ENCODE measurements at regions not wholly inside any gene's neighbourhood (a gene's known extent, or its start where the extent isn't known, plus 50 kb on each side); places are given as distances from the start of the nearest gene placed in this dataset.
"Not testable (repeated sequence)": the region's sequence is repeated elsewhere in the genome, so short reads cannot be mapped to it uniquely, and the experiment has no call there.

GRCh38 chr6:130683761-130684517, 143.3 kb upstream of the SMLR1 start:
- 96% methylated on average over 7 of the region's 7 CpGs for WGBS
- H3K9ac ChIP-seq (ENCODE audit: low read depth, low read length): no peak overlapping the region

GRCh38 chr6:130692659-130693058, 134.5 kb upstream of the SMLR1 start:
- H3K9ac ChIP-seq (ENCODE audit: low read depth, low read length): no peak overlapping the region
- H3K9me3 ChIP-seq (ENCODE audit: insufficient read depth, low read depth, low read length): no peaks in the 10 kb centered on the region
- 94% methylated on average over 2 of the region's 2 CpGs for WGBS
- no peaks in the 10 kb centered on the region for H3K27me3 ChIP-seq (ENCODE audit: insufficient read depth, low read length)
- peaks cover 7% of the 10 kb centered on the region; the same call in 1 of the 2 replicates for H3K4me1 ChIP-seq (ENCODE audit: insufficient read depth, low read length)
- H3K4me3 ChIP-seq (ENCODE audit: low read length): no peak overlapping the region
- H3K27ac ChIP-seq (ENCODE audit: low read depth, low read length): no peak overlapping the region
- H3K36me3 ChIP-seq (ENCODE audit: insufficient read depth, low read length): no peaks in the 10 kb centered on the region

More at GRCh38 chr6:130683761-130684517, 143.3 kb upstream of the SMLR1 start:
- H3K27me3 ChIP-seq (ENCODE audit: insufficient read depth, low read length): no peaks in the 10 kb centered on the region
- no peaks in the 10 kb centered on the region for H3K4me1 ChIP-seq (ENCODE audit: insufficient read depth, low read length)
- H3K27ac ChIP-seq (ENCODE audit: low read depth, low read length): no peak overlapping the region
- no peaks in the 10 kb centered on the region for H3K9me3 ChIP-seq (ENCODE audit: insufficient read depth, low read depth, low read length)
- H3K36me3 ChIP-seq (ENCODE audit: insufficient read depth, low read length): no peaks in the 10 kb centered on the region
- H3K4me3 ChIP-seq (ENCODE audit: low read length): no peak overlapping the region

GRCh38 chr6:130693944-130694343, 133.3 kb upstream of the SMLR1 start:
- no peak overlapping the region for H3K27ac ChIP-seq (ENCODE audit: low read depth, low read length)
- 85% methylated on average over 2 of the region's 2 CpGs for WGBS

GRCh38 chr6:130694606-130695005, 132.6 kb upstream of the SMLR1 start:
- Histone ChIP-seq H3K9me3 (ENCODE audit: insufficient read depth, low read depth, low read length) (no peaks in the 10 kb centered on the region), H3K27ac (ENCODE audit: low read depth, low read length) (no peak overlapping the region), H3K27me3 (ENCODE audit: insufficient read depth, low read length) (no peaks in the 10 kb centered on the region), H3K36me3 (ENCODE audit: insufficient read depth, low read length) (no peaks in the 10 kb centered on the region), H3K9ac (ENCODE audit: low read depth, low read length) (no peak overlapping the region), H3K4me3 (ENCODE audit: low read length) (no peak overlapping the region), H3K4me1 (ENCODE audit: insufficient read depth, low read length) (peaks cover 7% of the 10 kb centered on the region; the same call in 1 of the 2 replicates)
- 95% methylated on average over 4 of the region's 4 CpGs for WGBS

More at GRCh38 chr6:130693944-130694343, 133.3 kb upstream of the SMLR1 start:
- H3K4me3 ChIP-seq (ENCODE audit: low read length): no peak overlapping the region
- H3K9ac ChIP-seq (ENCODE audit: low read depth, low read length): no peak overlapping the region
- H3K27me3 ChIP-seq (ENCODE audit: insufficient read depth, low read length): no peaks in the 10 kb centered on the region
- no peaks in the 10 kb centered on the region for H3K9me3 ChIP-seq (ENCODE audit: insufficient read depth, low read depth, low read length)
- H3K4me1 ChIP-seq (ENCODE audit: insufficient read depth, low read length): peaks cover 7% of the 10 kb centered on the region; the same call in 1 of the 2 replicates
- no peaks in the 10 kb centered on the region for H3K36me3 ChIP-seq (ENCODE audit: insufficient read depth, low read length)

GRCh38 chr6:130696806-130697205, 130.4 kb upstream of the SMLR1 start:
- H3K4me1 ChIP-seq (ENCODE audit: insufficient read depth, low read length): no peaks in the 10 kb centered on the region
- no peaks in the 10 kb centered on the region for H3K36me3 ChIP-seq (ENCODE audit: insufficient read depth, low read length)
- no peak overlapping the region for H3K27ac ChIP-seq (ENCODE audit: low read depth, low read length)
- no peaks in the 10 kb centered on the region for H3K9me3 ChIP-seq (ENCODE audit: insufficient read depth, low read depth, low read length)
- H3K9ac ChIP-seq (ENCODE audit: low read depth, low read length): no peak overlapping the region
- 91% methylated on average over 3 of the region's 3 CpGs for WGBS
- H3K27me3 ChIP-seq (ENCODE audit: insufficient read depth, low read length): no peaks in the 10 kb centered on the region
- no peak overlapping the region for H3K4me3 ChIP-seq (ENCODE audit: low read length)

- no peak overlapping the region for H3K4me3 ChIP-seq (ENCODE audit: low read length)
- H3K4me1 ChIP-seq (ENCODE audit: insufficient read depth, low read length): no peaks in the 10 kb centered on the region
- 42% methylated on average over 1 of the region's 1 CpG for WGBS
- H3K27me3 ChIP-seq (ENCODE audit: insufficient read depth, low read length): no peaks in the 10 kb centered on the region
- no peak overlapping the region for H3K27ac ChIP-seq (ENCODE audit: low read depth, low read length)
- no peak overlapping the region for H3K9ac ChIP-seq (ENCODE audit: low read depth, low read length)
- no peaks in the 10 kb centered on the region for H3K9me3 ChIP-seq (ENCODE audit: insufficient read depth, low read depth, low read length)
- H3K36me3 ChIP-seq (ENCODE audit: insufficient read depth, low read length): no peaks in the 10 kb centered on the region
These were observed 129.8 kb upstream of the SMLR1 start for GRCh38 chr6:130697271-130697994.

GRCh38 chr6:130697995-130698535, 129.1 kb upstream of the SMLR1 start:
- no peaks in the 10 kb centered on the region for H3K4me1 ChIP-seq (ENCODE audit: insufficient read depth, low read length)
- H3K36me3 ChIP-seq (ENCODE audit: insufficient read depth, low read length): no peaks in the 10 kb centered on the region
- no peak overlapping the region for H3K4me3 ChIP-seq (ENCODE audit: low read length)
- no peaks in the 10 kb centered on the region for H3K27me3 ChIP-seq (ENCODE audit: insufficient read depth, low read length)
- no peaks in the 10 kb centered on the region for H3K9me3 ChIP-seq (ENCODE audit: insufficient read depth, low read depth, low read length)
- no peak overlapping the region for H3K9ac ChIP-seq (ENCODE audit: low read depth, low read length)
- H3K27ac ChIP-seq (ENCODE audit: low read depth, low read length): no peak overlapping the region
- WGBS: 48% methylated on average over 4 of the region's 4 CpGs

- no peaks in the 10 kb centered on the region for H3K4me1 ChIP-seq (ENCODE audit: insufficient read depth, low read length)
- no peaks in the 10 kb centered on the region for H3K9me3 ChIP-seq (ENCODE audit: insufficient read depth, low read depth, low read length)
- H3K36me3 ChIP-seq (ENCODE audit: insufficient read depth, low read length): no peaks in the 10 kb centered on the region
- H3K4me3 ChIP-seq (ENCODE audit: low read length): no peak overlapping the region
- H3K27ac ChIP-seq (ENCODE audit: low read depth, low read length): no peak overlapping the region
- no peak overlapping the region for H3K9ac ChIP-seq (ENCODE audit: low read depth, low read length)
- no peaks in the 10 kb centered on the region for H3K27me3 ChIP-seq (ENCODE audit: insufficient read depth, low read length)
- WGBS: 100% methylated on average over 2 of the region's 2 CpGs
These were observed 127.5 kb upstream of the SMLR1 start for GRCh38 chr6:130699742-130700141.

- Histone ChIP-seq H3K4me3 (ENCODE audit: low read length) (no peak overlapping the region), H3K9ac (ENCODE audit: low read depth, low read length) (no peak overlapping the region), H3K9me3 (ENCODE audit: insufficient read depth, low read depth, low read length) (no peaks in the 10 kb centered on the region), H3K4me1 (ENCODE audit: insufficient read depth, low read length) (no peaks in the 10 kb centered on the region), H3K36me3 (ENCODE audit: insufficient read depth, low read length) (no peaks in the 10 kb centered on the region), H3K27ac (ENCODE audit: low read depth, low read length) (no peak overlapping the region), H3K27me3 (ENCODE audit: insufficient read depth, low read length) (no peaks in the 10 kb centered on the region)
- 92% methylated on average over 4 of the region's 4 CpGs for WGBS
These were observed 126.8 kb upstream of the SMLR1 start for GRCh38 chr6:130700397-130700796.

GRCh38 chr6:130708338-130708737, 118.9 kb upstream of the SMLR1 start:
- Histone ChIP-seq H3K9me3 (ENCODE audit: insufficient read depth, low read depth, low read length) (no peaks in the 10 kb centered on the region), H3K4me3 (ENCODE audit: low read length) (no peak overlapping the region), H3K36me3 (ENCODE audit: insufficient read depth, low read length) (no peaks in the 10 kb centered on the region), H3K9ac (ENCODE audit: low read depth, low read length) (no peak overlapping the region), H3K27ac (ENCODE audit: low read depth, low read length) (no peak overlapping the region), H3K4me1 (ENCODE audit: insufficient read depth, low read length) (peaks cover 16% of the 10 kb centered on the region), H3K27me3 (ENCODE audit: insufficient read depth, low read length) (no peaks in the 10 kb centered on the region)
- 86% methylated on average over 2 of the region's 2 CpGs for WGBS

- not testable (repeated sequence) for H3K27ac ChIP-seq (ENCODE audit: low read depth, low read length)
These were observed 115.6 kb upstream of the SMLR1 start for GRCh38 chr6:130711641-130712040.

More at GRCh38 chr6:130711641-130712040, 115.6 kb upstream of the SMLR1 start:
- H3K9ac ChIP-seq (ENCODE audit: low read depth, low read length); H3K36me3 ChIP-seq (ENCODE audit: insufficient read depth, low read length); H3K27me3 ChIP-seq (ENCODE audit: insufficient read depth, low read length); H3K9me3 ChIP-seq (ENCODE audit: insufficient read depth, low read depth, low read length); H3K4me3 ChIP-seq (ENCODE audit: low read length): not testable (repeated sequence)
- WGBS: 51% methylated on average over 3 of the region's 3 CpGs
- H3K4me1 ChIP-seq (ENCODE audit: insufficient read depth, low read length): peaks cover 34% of the 10 kb centered on the region

All from HUES64 (cell line).